ENCODE measurements at regions not wholly inside any gene's neighbourhood (a gene's known extent, or its start where the extent isn't known, plus 50 kb on each side); places are given as distances from the start of the nearest gene placed in this dataset.

GRCh38 chr11:34758262-34758661 lies 137.4 kb downstream of the EHF start:
- Histone ChIP-seq H3K27me3 (ENCODE audit: insufficient read depth, low read depth, severe bottlenecking) (no peaks in the 10 kb centered on the region), H3K4me3 (ENCODE audit: low read depth, low read length) (no peak overlapping the region), H3K9me3 (ENCODE audit: severe bottlenecking) (peaks cover 4% of the 10 kb centered on the region), H3K27ac (no peak overlapping the region), H3K36me3 (no peaks in the 10 kb centered on the region)
- TF ChIP-seq CTCF (IDR thresholded peaks at IDR 0.05; ENCODE audit: low read depth, low read length): no peak
- no peak for DNase-seq

- no peak overlapping the region for H3K27ac ChIP-seq
- no peaks in the 10 kb centered on the region for H3K36me3 ChIP-seq
- no peak for DNase-seq
- TF ChIP-seq CTCF (IDR thresholded peaks at IDR 0.05; ENCODE audit: low read depth, low read length): no peak
- no peaks in the 10 kb centered on the region for H3K27me3 ChIP-seq (ENCODE audit: insufficient read depth, low read depth, severe bottlenecking)
- no peak overlapping the region for H3K4me3 ChIP-seq (ENCODE audit: low read depth, low read length)
- H3K9me3 ChIP-seq (ENCODE audit: severe bottlenecking): peaks cover 4% of the 10 kb centered on the region
Observed at GRCh38 chr11:34757026-34757451, 136.1 kb downstream of the EHF start.

- Histone ChIP-seq H3K4me3 (ENCODE audit: low read depth, low read length) (no peak overlapping the region), H3K27ac (no peak overlapping the region), H3K36me3 (no peaks in the 10 kb centered on the region), H3K9me3 (ENCODE audit: severe bottlenecking) (peaks cover 4% of the 10 kb centered on the region), H3K27me3 (ENCODE audit: insufficient read depth, low read depth, severe bottlenecking) (no peaks in the 10 kb centered on the region)
- no peak for TF ChIP-seq CTCF (IDR thresholded peaks at IDR 0.05; ENCODE audit: low read depth, low read length)
- DNase-seq: no peak
Observed at GRCh38 chr11:34756591-34756990, 135.7 kb downstream of the EHF start.

GRCh38 chr11:34755671-34756070 lies 134.8 kb downstream of the EHF start:
- TF ChIP-seq CTCF (IDR thresholded peaks at IDR 0.05; ENCODE audit: low read depth, low read length): no peak
- DNase-seq: no peak

GRCh38 chr11:34754171-34754823 lies 133.4 kb downstream of the EHF start:
- no peak for DNase-seq
- TF ChIP-seq CTCF (IDR thresholded peaks at IDR 0.05; ENCODE audit: low read depth, low read length): no peak
- Histone ChIP-seq H3K36me3 (no peaks in the 10 kb centered on the region), H3K9me3 (ENCODE audit: severe bottlenecking) (no peaks in the 10 kb centered on the region), H3K27me3 (ENCODE audit: insufficient read depth, low read depth, severe bottlenecking) (no peaks in the 10 kb centered on the region), H3K27ac (no peak overlapping the region), H3K4me3 (ENCODE audit: low read depth, low read length) (no peak overlapping the region)

More at GRCh38 chr11:34755671-34756070, 134.8 kb downstream of the EHF start:
- no peaks in the 10 kb centered on the region for H3K27me3 ChIP-seq (ENCODE audit: insufficient read depth, low read depth, severe bottlenecking)
- H3K27ac ChIP-seq: no peak overlapping the region
- no peaks in the 10 kb centered on the region for H3K36me3 ChIP-seq
- peaks cover 4% of the 10 kb centered on the region for H3K9me3 ChIP-seq (ENCODE audit: severe bottlenecking)
- no peak overlapping the region for H3K4me3 ChIP-seq (ENCODE audit: low read depth, low read length)

All from WERI-Rb-1 (cell line).